GM23338 (cell line): ENCODE measurements at regions not wholly inside any gene's neighbourhood (a gene's known extent, or its start where the extent isn't known, plus 50 kb on each side); places are given as distances from the start of the nearest gene placed in this dataset.

ENCODE experiments used
- ATAC-seq: fragments of 200-7000 bp; cut with Tn5 transposase; 3 replicates; pipeline ENCODE4 v1.9.1; 2020
- DNase-seq: peaks from one replicate; pipeline ENCODE4 v3.0.0-alpha.2; 2015; ENCODE audit warnings: low spot score
- H2AFZ ChIP-seq: fragments of 200-600 bp; sonication (generic); 2 replicates; pipeline ENCODE4 v1.8.0; 2016; ENCODE audit warnings: antibody characterized with exemption, mild to moderate bottlenecking, moderate library complexity
- H3F3A ChIP-seq: fragments of 200-600 bp; sonication (generic); replicated peaks from 2 replicates; pipeline ENCODE4 v1.8.0; 2017; ENCODE audit warnings: antibody characterized with exemption, mixed run types, low read depth
- H3K27ac ChIP-seq: fragments of 200-600 bp; sonication (generic); 2 replicates; pipeline ENCODE4 v1.6.1; 2016; ENCODE audit warnings: low read depth
- H3K27me3 ChIP-seq: fragments of 200-600 bp; sonication (generic); 2 replicates; pipeline ENCODE4 v1.8.0; 2016; ENCODE audit warnings: mild to moderate bottlenecking, mixed run types, moderate library complexity; ENCODE audit not compliant: insufficient read depth
- H3K36me3 ChIP-seq: fragments of 200-600 bp; sonication (generic); 2 replicates; pipeline ENCODE4 v1.8.0; 2016; ENCODE audit warnings: mild to moderate bottlenecking; ENCODE audit not compliant: insufficient read depth
- H3K4me1 ChIP-seq: fragments of 200-600 bp; sonication (generic); 2 replicates; pipeline ENCODE4 v1.8.0; 2016; ENCODE audit warnings: mild to moderate bottlenecking, moderate library complexity; ENCODE audit not compliant: insufficient read depth
- H3K4me2 ChIP-seq: fragments of 200-600 bp; sonication (generic); 2 replicates; pipeline ENCODE4 v1.7.1; 2017; ENCODE audit warnings: mixed run types
- H3K4me3 ChIP-seq: fragments of 200-600 bp; sonication (generic); 2 replicates; pipeline ENCODE4 v1.6.1; 2016; ENCODE audit warnings: mixed run types
- H3K79me2 ChIP-seq: fragments of 200-600 bp; sonication (generic); replicated peaks from 2 replicates; pipeline ENCODE4 v1.8.0; 2017; ENCODE audit warnings: mild to moderate bottlenecking; ENCODE audit not compliant: insufficient read depth
- H3K9me2 ChIP-seq: fragments of 200-600 bp; sonication (generic); 2 replicates; pipeline ENCODE4 v1.8.0; 2017; ENCODE audit not compliant: insufficient read depth
- H4K20me1 ChIP-seq: fragments of 200-600 bp; sonication (generic); replicated peaks from 2 replicates; pipeline ENCODE4 v1.8.0; 2017; ENCODE audit warnings: mild to moderate bottlenecking; ENCODE audit not compliant: insufficient read depth
- H3K27ac Mint-ChIP-seq: 2 replicates; pipeline ENCODE4 v1.8.0; 2020; ENCODE audit warnings: inconsistent platforms, mild to moderate bottlenecking, moderate library complexity, mixed read lengths
- H3K27me3 Mint-ChIP-seq: 3 replicates; pipeline ENCODE4 v1.8.0; 2022; ENCODE audit warnings: low read depth, mild to moderate bottlenecking, moderate library complexity, mixed read lengths, inconsistent platforms; ENCODE audit not compliant: insufficient read depth, poor library complexity
- H3K36me3 Mint-ChIP-seq: 3 replicates; pipeline ENCODE4 v1.8.0; 2021; ENCODE audit warnings: low read depth, mild to moderate bottlenecking, inconsistent platforms, moderate library complexity, mixed read lengths
- H3K4me1 Mint-ChIP-seq: 3 replicates; pipeline ENCODE4 v1.8.0; 2020; ENCODE audit warnings: mild to moderate bottlenecking, inconsistent platforms, mixed read lengths
- H3K4me3 Mint-ChIP-seq: 3 replicates; pipeline ENCODE4 v1.8.0; 2021; ENCODE audit warnings: moderate library complexity, mild to moderate bottlenecking, inconsistent platforms, mixed read lengths
- H3K9me3 Mint-ChIP-seq: 3 replicates; pipeline ENCODE4 v1.8.0; 2020; ENCODE audit warnings: moderate library complexity, mild to moderate bottlenecking, inconsistent platforms, mixed read lengths
- CREB1 ChIP-seq: fragments of 250-450 bp; sonication (Bioruptor Pico); IDR thresholded peaks from 2 replicates; pipeline ENCODE4 v1.5.0; 2020; ENCODE audit warnings: low read depth, mild to moderate bottlenecking, moderate library complexity
- CTCF ChIP-seq, 2 experiments: fragments of 200-600 bp in 1 of 2; sonication (generic) in 1 of 2; conservative IDR thresholded peaks; 2 replicates each; pipeline versions ENCODE4 v1.5.1 to v1.6.1; 2016 to 2017; ENCODE audit warnings: antibody characterized with exemption in 2 of 2, low read depth in 2 of 2, mild to moderate bottlenecking in 2 of 2, moderate library complexity in 1 of 2
- ETS1 ChIP-seq: IDR thresholded peaks from 2 replicates; pipeline ENCODE4 v1.6.1; 2016; ENCODE audit warnings: antibody characterized with exemption
- EZH2 ChIP-seq: fragments of 200-600 bp; sonication (generic); IDR thresholded peaks from one replicate; pipeline ENCODE4 v1.8.0; 2017; ENCODE audit warnings: antibody characterized with exemption, mild to moderate bottlenecking, low read depth; ENCODE audit not compliant: unreplicated experiment
- EZH2phosphoT487 ChIP-seq: fragments of 200-600 bp; sonication (generic); IDR thresholded peaks from one replicate; pipeline ENCODE4 v1.8.1; 2018; ENCODE audit warnings: antibody characterized with exemption; ENCODE audit not compliant: unreplicated experiment
- JUNB ChIP-seq: IDR thresholded peaks from one replicate; pipeline ENCODE4 v1.6.1; 2016; ENCODE audit warnings: antibody characterized with exemption; ENCODE audit not compliant: unreplicated experiment
- NANOG ChIP-seq: IDR thresholded peaks from 2 replicates; pipeline ENCODE4 v1.6.1; 2016; ENCODE audit warnings: antibody characterized with exemption, borderline replicate concordance
- POLR2AphosphoS5 ChIP-seq: IDR thresholded peaks from 2 replicates; pipeline ENCODE4 v1.6.1; 2016; ENCODE audit warnings: antibody characterized with exemption, low read depth
- REST ChIP-seq: IDR thresholded peaks from one replicate; pipeline ENCODE4 v1.6.1; 2018; ENCODE audit warnings: antibody characterized with exemption; ENCODE audit not compliant: unreplicated experiment
- ZNF114 ChIP-seq: fragments of 250-450 bp; sonication (Bioruptor Pico); IDR thresholded peaks from 2 replicates; pipeline ENCODE4 v1.5.0; 2020; ENCODE audit warnings: mild to moderate bottlenecking, moderate library complexity
- ZNF462 ChIP-seq: fragments of 250-450 bp; sonication (Bioruptor Pico); IDR thresholded peaks from 2 replicates; pipeline ENCODE4 v1.5.0; 2020; ENCODE audit warnings: mild to moderate bottlenecking, moderate library complexity

- no peak overlapping the region for H3K4me3 Mint-ChIP-seq
- H3K27me3 Mint-ChIP-seq, result peaks cover 2% of the 10 kb centered on the region
- H3K27ac Mint-ChIP-seq, result no peak overlapping the region
- H3K4me2 ChIP-seq, result no peak overlapping the region
- no peaks in the 10 kb centered on the region for H3F3A ChIP-seq
- H3K36me3 Mint-ChIP-seq, result no peaks in the 10 kb centered on the region
- no peaks in the 10 kb centered on the region for H3K79me2 ChIP-seq
- H3K27ac ChIP-seq, result no peak overlapping the region
- no peak for DNase-seq
- no peak overlapping the region for H2AFZ ChIP-seq
- no peaks in the 10 kb centered on the region for H3K36me3 ChIP-seq
- TF ChIP-seq JUNB (no peak), CTCF (conservative IDR thresholded peaks at IDR 0.05; ENCODE audit: low read depth in 2 of 2) (no peak), ZNF114 (CRISPR knock-in tag) (no peak), EZH2 (no peak), POLR2AphosphoS5 (no peak), NANOG (no peak), ETS1 (no peak), ZNF462 (CRISPR knock-in tag) (no peak), CREB1 (CRISPR knock-in tag) (no peak), REST (no peak), EZH2phosphoT487 (no peak)
- no peak overlapping the region for H3K4me3 ChIP-seq
- H3K27me3 ChIP-seq, result no peaks in the 10 kb centered on the region
- no peaks in the 10 kb centered on the region for H3K4me1 ChIP-seq
- no peaks in the 10 kb centered on the region; the same call in 2 of the 3 replicates for H3K9me3 Mint-ChIP-seq
- H3K9me2 ChIP-seq, result no peaks in the 10 kb centered on the region
- no peaks in the 10 kb centered on the region; the same call in 1 of the 2 replicates for H4K20me1 ChIP-seq
- no peak for ATAC-seq
- peaks cover 7% of the 10 kb centered on the region; the same call in 2 of the 3 replicates for H3K4me1 Mint-ChIP-seq
Measured at GRCh38 chr5:175219366-175219765, 224.6 kb downstream of the DRD1 start.
